ENCODE measurements at regions not wholly inside any gene's neighbourhood (a gene's known extent, or its start where the extent isn't known, plus 50 kb on each side); places are given as distances from the start of the nearest gene placed in this dataset.

- H3K4me3 ChIP-seq (ENCODE audit: control insufficient read depth, low read depth, low read length), result no peak overlapping the region
- DNase-seq (ENCODE audit: low read depth), result no peak
- TF ChIP-seq CTCF (conservative IDR thresholded peaks at IDR 0.05; ENCODE audit: control insufficient read depth, insufficient read depth, low read depth, low read length), result no peak
Measured at GRCh38 chr11:115894176-115894575, 390.0 kb upstream of the CADM1 start.

- TF ChIP-seq CTCF (conservative IDR thresholded peaks at IDR 0.05; ENCODE audit: control insufficient read depth, insufficient read depth, low read depth, low read length), result no peak
- H3K4me3 ChIP-seq (ENCODE audit: control insufficient read depth, low read depth, low read length), result no peak overlapping the region
- DNase-seq (ENCODE audit: low read depth), result no peak
Measured at GRCh38 chr11:115893461-115894099, 389.4 kb upstream of the CADM1 start.

GRCh38 chr11:115892016-115892415 is 387.8 kb upstream of the CADM1 start:
- no peak for DNase-seq (ENCODE audit: low read depth)
- H3K4me3 ChIP-seq (ENCODE audit: control insufficient read depth, low read depth, low read length), result no peak overlapping the region
- TF ChIP-seq CTCF (conservative IDR thresholded peaks at IDR 0.05; ENCODE audit: control insufficient read depth, insufficient read depth, low read depth, low read length), result no peak

GRCh38 chr11:115891581-115891980 is 387.4 kb upstream of the CADM1 start:
- no peak overlapping the region for H3K4me3 ChIP-seq (ENCODE audit: control insufficient read depth, low read depth, low read length)
- no peak for DNase-seq (ENCODE audit: low read depth)
- no peak for TF ChIP-seq CTCF (conservative IDR thresholded peaks at IDR 0.05; ENCODE audit: control insufficient read depth, insufficient read depth, low read depth, low read length)

GRCh38 chr11:115890500-115890899 is 386.3 kb upstream of the CADM1 start:
- H3K4me3 ChIP-seq (ENCODE audit: control insufficient read depth, low read depth, low read length), result no peak overlapping the region
- TF ChIP-seq CTCF (conservative IDR thresholded peaks at IDR 0.05; ENCODE audit: control insufficient read depth, insufficient read depth, low read depth, low read length), result no peak
- no peak for DNase-seq (ENCODE audit: low read depth)

- no peak overlapping the region for H3K4me3 ChIP-seq (ENCODE audit: control insufficient read depth, low read depth, low read length)
- no peak for TF ChIP-seq CTCF (conservative IDR thresholded peaks at IDR 0.05; ENCODE audit: control insufficient read depth, insufficient read depth, low read depth, low read length)
- DNase-seq (ENCODE audit: low read depth), result no peak
Measured at GRCh38 chr11:115889712-115890111, 385.5 kb upstream of the CADM1 start.

GRCh38 chr11:115887727-115888126 is 383.5 kb upstream of the CADM1 start:
- no peak overlapping the region for H3K4me3 ChIP-seq (ENCODE audit: control insufficient read depth, low read depth, low read length)
- DNase-seq (ENCODE audit: low read depth), result no peak
- TF ChIP-seq CTCF (conservative IDR thresholded peaks at IDR 0.05; ENCODE audit: control insufficient read depth, insufficient read depth, low read depth, low read length), result no peak

Measured in fibroblast of mammary gland (primary cell).